Heart left ventricle (tissue), 16 donors: ENCODE measurements at regions not wholly inside any gene's neighbourhood (a gene's known extent, or its start where the extent isn't known, plus 50 kb on each side); places are given as distances from the start of the nearest gene placed in this dataset.
"Not testable (repeated sequence)": the region's sequence is repeated elsewhere in the genome, so short reads cannot be mapped to it uniquely, and the experiment has no call there.

Source experiments
- ATAC-seq, 4 donors: fragments of 200-7000 bp; cut with Tn5 transposase; one replicate each; pipeline ENCODE4 v1.9.1; 2020 to 2022; ENCODE audit warnings: moderate library complexity in 4 of 4, mild to moderate bottlenecking in 3 of 4, moderate number of reproducible peaks in 1 of 4
- DNase-seq, 5 donors: peaks; one replicate each; pipeline ENCODE4 v3.0.0-alpha.2; 2020
- H3K27ac ChIP-seq, 12 donors: fragments of 200-600 bp; sonication (generic) in 4 of 12; one replicate each; pipeline versions ENCODE4 v1.5.0 to v1.8.0; 2016 to 2022; ENCODE audit warnings: mild to moderate bottlenecking in 2 of 12
- H3K27me3 ChIP-seq, 9 donors: fragments of 200-600 bp; sonication (generic) in 2 of 9; one replicate each; pipeline versions ENCODE4 v1.5.1 to v1.8.0; 2016 to 2022; ENCODE audit warnings: mild to moderate bottlenecking in 3 of 9
- H3K36me3 ChIP-seq, 9 donors: fragments of 200-600 bp; sonication (generic) in 2 of 9; one replicate each; pipeline versions ENCODE4 v1.5.0 to v1.8.0; 2018 to 2022; ENCODE audit warnings: mild to moderate bottlenecking in 2 of 9
- H3K4me1 ChIP-seq, 12 donors: fragments of 200-600 bp; sonication (generic) in 4 of 12; one replicate each; pipeline versions ENCODE4 v1.5.0 to v1.8.0; 2016 to 2022; ENCODE audit warnings: mild to moderate bottlenecking in 3 of 12
- H3K4me3 ChIP-seq, 12 donors: fragments of 200-600 bp; sonication (generic) in 4 of 12; one replicate each; pipeline versions ENCODE4 v1.5.0 to v1.8.0; 2017 to 2022; ENCODE audit warnings: mild to moderate bottlenecking in 9 of 12, moderate library complexity in 4 of 12
- H3K9me3 ChIP-seq, 12 donors: fragments of 200-600 bp; sonication (generic) in 4 of 12; one replicate each; pipeline versions ENCODE4 v1.5.0 to v1.8.0; 2016 to 2022; ENCODE audit warnings: mild to moderate bottlenecking in 1 of 12
- CTCF ChIP-seq, 12 donors: fragments of 200-600 bp; sonication (generic) in 4 of 12; IDR thresholded peaks; one replicate each; pipeline versions ENCODE4 v1.5.0 to v1.8.0; 2018 to 2022; ENCODE audit warnings: antibody characterized with exemption in 12 of 12, mild to moderate bottlenecking in 5 of 12
- POLR2A ChIP-seq, 2 donors: fragments of 450-650 bp; IDR thresholded peaks; one replicate each; pipeline ENCODE4 v1.6.1; 2017; ENCODE audit warnings: antibody characterized with exemption in 2 of 2, mild to moderate bottlenecking in 2 of 2, moderate library complexity in 2 of 2
- WGBS, 4 donors: extraction: QIAGEN DNeasy Blood & Tissue Kit in 2 of 4; methylation state at CpG; one replicate each; pipeline versions ENCODE4 v1.1.5 to v1.1.7; 2013 to 2018; 5-methylcytosine and 5-hydroxymethylcytosine counted together
- intact Hi-C, 10 donors: fragments of 100-400 bp; cut with DNase I; formaldehyde crosslinking; loops; one replicate each; pipeline versions ENCODE4 v1.11.1 to v1.14.2; 2022
- donor health status: ischemic (EF 13 %, LVEDD 7.1; RV severe dilation, severe dysfunction).
- donor health status: healthy with polysubstance abuse.
- donor health status: DM: no; HTN: yes; CAD: no.
- donor health status: DM: no; HTN: no; CAD: no.
- donor health status: ischemic (EF 25% LVEDD 6.9; RV normal size, moderate dysfunction).
- donor health status: ischemic (EF 25% LVEDD 5.7; RV mildly dilated, moderate dysfunction).
- donor health status: healthy.
- donor health status: DM: yes; HTN: yes; CAD: no.
- donor health status: ischemic (EF 35%, LVEDD 5.7; RV mildly dilated, moderate dysfunction).
- donor health status: nonischemic (EF 11% LVEDD 7.7; RV severe dilation, severe dysfunction).
- donor health status: DM: yes; HTN: yes; CAD: no.
- donor health status: PGD.
- donor health status: ischemic (EF 29% LVEDD 5.4; RV normal size, mild dysfunction).
- donor health status: nonischemic (EF 23%, LVEDD 6.1; RV moderate dilation, normal function).

GRCh38 chr21:41613533-41613909, 105.6 kb upstream of the TMPRSS2 start:
- Histone ChIP-seq H3K4me1 (peaks cover 0 to 26% (median 8%) of the 10 kb centered on the region in 12 donors), H3K36me3 (no peaks in the 10 kb centered on the region), H3K4me3 (no peak overlapping the region), H3K27me3 (peaks cover 0 to 31% (median 9%) of the 10 kb centered on the region in 9 donors), H3K9me3 (no peaks in the 10 kb centered on the region), H3K27ac (peak overlapping the region in 4 of 12 donors; percentile 27 to 66 (median 48))
- ATAC-seq (no peak), DNase-seq (no peak)
- intact Hi-C loops, result loop anchor here (1.0 to 10.0 kb wide), 10 partner anchors 163 to 504 kb away; no protein-coding TSS in a partner anchor
- TF ChIP-seq CTCF (IDR thresholded peaks at IDR 0.05) (no peak), POLR2A (IDR thresholded peaks at IDR 0.05) (no peak)
- WGBS, 4 donors, result 70 to 83% (median 75%) methylated on average over 19 of the region's 19 CpGs

- peak overlapping the region in 4 of 12 donors; percentile 27 to 66 (median 48) for H3K27ac ChIP-seq
- no peak overlapping the region for H3K4me3 ChIP-seq
- intact Hi-C loops, result loop anchor here (1.0 to 10.0 kb wide), 10 partner anchors 164 to 504 kb away; no protein-coding TSS in a partner anchor
- peaks cover 0 to 31% (median 9%) of the 10 kb centered on the region in 9 donors for H3K27me3 ChIP-seq
- 30 to 55% (median 37%) methylated on average over 11 to 21 of the region's 21 CpGs for WGBS, 4 donors
- ATAC-seq (peak; percentile 80 to 91 (median 88)), DNase-seq (peak; percentile 65 to 80 (median 74))
- H3K9me3 ChIP-seq, result no peaks in the 10 kb centered on the region
- H3K4me1 ChIP-seq, result peaks cover 0 to 26% (median 8%) of the 10 kb centered on the region in 12 donors
- H3K36me3 ChIP-seq, result no peaks in the 10 kb centered on the region
- TF ChIP-seq POLR2A (IDR thresholded peaks at IDR 0.05), result no peak
- TF ChIP-seq CTCF (IDR thresholded peaks at IDR 0.05), result peak; percentile 57 to 82 (median 76)
These were observed 104.9 kb upstream of the TMPRSS2 start for GRCh38 chr21:41612674-41613532.

GRCh38 chr21:41611966-41612606, 104.1 kb upstream of the TMPRSS2 start:
- Histone ChIP-seq H3K4me1 (peaks cover 0 to 26% (median 8%) of the 10 kb centered on the region in 12 donors), H3K27ac (peak overlapping the region in 4 of 12 donors; percentile 24 to 66 (median 48)), H3K36me3 (no peaks in the 10 kb centered on the region), H3K27me3 (peaks cover 0 to 31% (median 9%) of the 10 kb centered on the region in 9 donors), H3K9me3 (no peaks in the 10 kb centered on the region), H3K4me3 (no peak overlapping the region)
- no peak for TF ChIP-seq CTCF (IDR thresholded peaks at IDR 0.05)
- no peak for TF ChIP-seq POLR2A (IDR thresholded peaks at IDR 0.05)
- ATAC-seq (no peak), DNase-seq (no peak)
- intact Hi-C loops, result loop anchor here (1.0 to 10.0 kb wide), 11 partner anchors 165 to 505 kb away; no protein-coding TSS in a partner anchor
- WGBS, 4 donors, result 21 to 38% (median 29%) methylated on average over 6 to 10 of the region's 10 CpGs

GRCh38 chr21:41611441-41611840, 103.5 kb upstream of the TMPRSS2 start:
- H3K4me1 ChIP-seq, result peaks cover 0 to 23% (median 8%) of the 10 kb centered on the region in 12 donors
- ATAC-seq, result no peak
- TF ChIP-seq CTCF (IDR thresholded peaks at IDR 0.05) (no peak), POLR2A (IDR thresholded peaks at IDR 0.05) (no peak)
- no peak overlapping the region for H3K4me3 ChIP-seq
- 73 to 88% (median 84%) methylated on average over 5 of the region's 5 CpGs for WGBS, 4 donors
- intact Hi-C loops, result loop anchor here in 9 of 10 donors (2.0 to 10.0 kb wide), 8 partner anchors 166 to 506 kb away; no protein-coding TSS in a partner anchor
- no peaks in the 10 kb centered on the region for H3K9me3 ChIP-seq
- no peak overlapping the region for H3K27ac ChIP-seq
- no peak for DNase-seq
- peaks cover 0 to 31% (median 9%) of the 10 kb centered on the region in 9 donors for H3K27me3 ChIP-seq
- no peaks in the 10 kb centered on the region for H3K36me3 ChIP-seq

DNA sequence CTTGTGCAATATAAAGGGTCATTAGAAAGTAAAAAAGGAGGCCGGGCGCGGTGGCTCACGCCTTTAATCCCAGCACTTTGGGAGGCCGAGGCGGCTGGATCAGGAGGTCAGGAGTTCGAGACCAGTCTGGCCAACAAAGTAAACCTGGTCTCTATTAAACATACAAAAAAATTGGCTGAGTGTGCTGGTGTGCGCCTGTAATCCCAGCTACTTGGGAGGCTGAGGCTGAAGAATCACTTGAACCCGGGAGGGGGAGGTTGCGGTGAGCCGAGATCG, 102.8 kb upstream of the TMPRSS2 start:
- H3K4me3 ChIP-seq, DNase-seq, ATAC-seq, H3K36me3 ChIP-seq, H3K27ac ChIP-seq, H3K9me3 ChIP-seq: not testable (repeated sequence)
- 87 to 93% (median 91%) methylated on average over 12 of the region's 12 CpGs for WGBS, 4 donors
- peaks cover 0 to 17% (median 4%) of the 10 kb centered on the region in 12 donors for H3K4me1 ChIP-seq
- intact Hi-C loops, result loop anchor here in 9 of 10 donors (2.0 to 10.0 kb wide), 8 partner anchors 167 to 507 kb away; no protein-coding TSS in a partner anchor
- peaks cover 0 to 34% (median 9%) of the 10 kb centered on the region in 9 donors for H3K27me3 ChIP-seq
